MM.1S (cell line): ENCODE measurements at regions not wholly inside any gene's neighbourhood (a gene's known extent, or its start where the extent isn't known, plus 50 kb on each side); places are given as distances from the start of the nearest gene placed in this dataset.

Experiments
- DNase-seq: peaks from one replicate; pipeline ENCODE4 v3.0.0-alpha.2; 2015
- H2AFZ ChIP-seq: fragments of 300-600 bp; sonication (generic); 2 replicates; pipeline ENCODE4 v1.6.0; 2016; ENCODE audit warnings: antibody characterized with exemption, low read length
- H3F3A ChIP-seq: fragments of 300-600 bp; sonication (generic); 2 replicates; pipeline ENCODE4 v1.6.1; 2016; ENCODE audit warnings: mild to moderate bottlenecking, antibody characterized with exemption, low read length, moderate library complexity, mixed read lengths; ENCODE audit not compliant: insufficient read depth
- H3K27ac ChIP-seq: fragments of 300-600 bp; sonication (generic); 2 replicates; pipeline ENCODE4 v1.5.1; 2016; ENCODE audit warnings: mild to moderate bottlenecking, low read length
- H3K27me3 ChIP-seq: fragments of 300-600 bp; sonication (generic); replicated peaks from 2 replicates; pipeline ENCODE4 v1.6.0; 2016; ENCODE audit warnings: low read length; ENCODE audit not compliant: insufficient read depth
- H3K36me3 ChIP-seq: fragments of 300-600 bp; sonication (generic); replicated peaks from 2 replicates; pipeline ENCODE4 v1.6.1; 2016; ENCODE audit warnings: mild to moderate bottlenecking, low read length, mixed read lengths; ENCODE audit not compliant: insufficient read depth
- H3K4me1 ChIP-seq: fragments of 300-600 bp; sonication (generic); 2 replicates; pipeline ENCODE4 v1.6.1; 2016; ENCODE audit warnings: low read length, mixed read lengths
- H3K4me2 ChIP-seq: fragments of 300-600 bp; sonication (generic); 2 replicates; pipeline ENCODE4 v1.6.0; 2016; ENCODE audit warnings: low read depth, low read length
- H3K4me3 ChIP-seq: fragments of 300-600 bp; sonication (generic); 2 replicates; pipeline ENCODE4 v1.5.1; 2016; ENCODE audit warnings: low read length, mixed read lengths
- H3K79me2 ChIP-seq: fragments of 300-600 bp; sonication (generic); 2 replicates; pipeline ENCODE4 v1.6.1; 2016; ENCODE audit warnings: mixed run types, low read length, mixed read lengths
- H3K9ac ChIP-seq: fragments of 300-600 bp; sonication (generic); 2 replicates; pipeline ENCODE4 v1.6.1; 2016; ENCODE audit warnings: low read length, mixed read lengths
- H3K9me2 ChIP-seq: fragments of 300-600 bp; sonication (generic); replicated peaks from 2 replicates; pipeline ENCODE4 v1.6.1; 2016; ENCODE audit warnings: mild to moderate bottlenecking, low read length, mixed read lengths; ENCODE audit not compliant: insufficient read depth
- H3K9me3 ChIP-seq: fragments of 300-600 bp; sonication (generic); replicated peaks from 2 replicates; pipeline ENCODE4 v1.6.1; 2016; ENCODE audit warnings: mild to moderate bottlenecking, low read length, mixed read lengths; ENCODE audit not compliant: insufficient read depth
- H4K20me1 ChIP-seq: fragments of 300-600 bp; sonication (generic); 2 replicates; pipeline ENCODE4 v1.6.1; 2016; ENCODE audit warnings: mild to moderate bottlenecking, low read length, moderate library complexity, mixed read lengths; ENCODE audit not compliant: insufficient read depth
- CTCF ChIP-seq: fragments of 300-600 bp; sonication (generic); IDR thresholded peaks from 2 replicates; pipeline ENCODE4 v1.5.1; 2016; ENCODE audit warnings: antibody characterized with exemption, low read length, mixed read lengths
- EZH2 ChIP-seq: fragments of 300-600 bp; sonication (generic); optimal IDR thresholded peaks from 2 replicates; pipeline ENCODE3; 2017; ENCODE audit warnings: low read depth, mild to moderate bottlenecking, antibody characterized with exemption, low read length, mixed read lengths
- EZH2phosphoT487 ChIP-seq: fragments of 300-600 bp; sonication (generic); IDR thresholded peaks from 2 replicates; pipeline ENCODE4 v1.6.1; 2018; ENCODE audit warnings: antibody characterized with exemption, low read length

- Histone ChIP-seq H3K27me3 (no peaks in the 10 kb centered on the region), H3K36me3 (no peaks in the 10 kb centered on the region), H3K4me2 (no peak overlapping the region), H2AFZ (no peak overlapping the region), H3F3A (no peaks in the 10 kb centered on the region), H3K27ac (no peak overlapping the region), H3K4me3 (no peak overlapping the region), H3K79me2 (no peaks in the 10 kb centered on the region), H4K20me1 (no peaks in the 10 kb centered on the region), H3K9me3 (no peaks in the 10 kb centered on the region), H3K4me1 (no peaks in the 10 kb centered on the region), H3K9me2 (no peaks in the 10 kb centered on the region), H3K9ac (no peak overlapping the region)
- no peak for DNase-seq
- TF ChIP-seq EZH2phosphoT487 (no peak), CTCF (no peak), EZH2 (no peak)
These were observed 555.9 kb downstream of the PDHA2 start for GRCh38 chr4:96395747-96396146.

GRCh38 chr4:96406742-96407141, 566.8 kb downstream of the PDHA2 start:
- no peak for DNase-seq
- TF ChIP-seq EZH2phosphoT487 (no peak), EZH2 (no peak), CTCF (no peak)

GRCh38 chr4:96407225-96407624, 567.3 kb downstream of the PDHA2 start:
- TF ChIP-seq EZH2 (no peak), EZH2phosphoT487 (no peak), CTCF (no peak)
- Histone ChIP-seq H3K9me3 (no peaks in the 10 kb centered on the region), H3K79me2 (no peaks in the 10 kb centered on the region), H3K4me1 (no peaks in the 10 kb centered on the region), H3K9me2 (no peaks in the 10 kb centered on the region), H3K36me3 (no peaks in the 10 kb centered on the region), H3F3A (no peaks in the 10 kb centered on the region), H2AFZ (no peak overlapping the region), H3K27me3 (no peaks in the 10 kb centered on the region), H3K27ac (no peak overlapping the region), H4K20me1 (no peaks in the 10 kb centered on the region), H3K9ac (no peak overlapping the region), H3K4me2 (no peak overlapping the region), H3K4me3 (no peak overlapping the region)
- DNase-seq: no peak

More at GRCh38 chr4:96406742-96407141, 566.8 kb downstream of the PDHA2 start:
- Histone ChIP-seq H3K27ac (no peak overlapping the region), H3K4me1 (no peaks in the 10 kb centered on the region), H3K9me3 (no peaks in the 10 kb centered on the region), H3F3A (no peaks in the 10 kb centered on the region), H3K36me3 (no peaks in the 10 kb centered on the region), H2AFZ (no peak overlapping the region), H3K4me2 (no peak overlapping the region), H3K79me2 (no peaks in the 10 kb centered on the region), H3K9me2 (no peaks in the 10 kb centered on the region), H3K27me3 (no peaks in the 10 kb centered on the region), H3K9ac (no peak overlapping the region), H4K20me1 (no peaks in the 10 kb centered on the region), H3K4me3 (no peak overlapping the region)
